GM12872 (cell line): ENCODE measurements at regions not wholly inside any gene's neighbourhood (a gene's known extent, or its start where the extent isn't known, plus 50 kb on each side); places are given as distances from the start of the nearest gene placed in this dataset.

Experiments used
- TF ChIP-seq, protein P1 (sequence below): IDR thresholded peaks from 3 replicates; pipeline ENCODE4 v1.5.1; 2011; ENCODE audit warnings: low read depth, mild to moderate bottlenecking, low read length, moderate library complexity; ENCODE audit not compliant: insufficient read depth

DNA sequence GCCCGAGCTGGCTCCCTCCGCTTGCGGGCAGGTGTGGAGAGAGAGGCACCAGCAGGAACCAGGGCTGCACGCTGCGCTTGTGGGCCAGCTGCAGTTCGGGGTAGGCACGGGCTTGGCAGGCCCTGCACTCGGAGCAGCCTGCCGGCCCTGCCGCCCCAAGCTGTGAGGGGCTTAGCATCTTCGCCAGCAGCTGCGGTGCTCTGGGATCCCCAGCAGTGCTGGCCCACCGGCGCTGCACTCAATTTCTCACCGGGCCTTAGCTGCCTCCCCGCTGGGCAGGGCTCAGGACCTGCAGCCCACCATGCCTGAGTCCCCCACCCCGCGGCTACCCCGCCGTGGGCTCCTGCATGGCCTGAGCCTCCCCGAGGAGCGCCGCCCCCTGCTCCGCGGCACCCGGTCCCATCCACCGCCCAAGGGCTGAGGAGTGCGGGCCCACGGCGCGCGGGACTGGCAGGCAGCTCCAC lies 434.4 kb upstream of the RGPD4 start:
- TF ChIP-seq, protein P1, sequence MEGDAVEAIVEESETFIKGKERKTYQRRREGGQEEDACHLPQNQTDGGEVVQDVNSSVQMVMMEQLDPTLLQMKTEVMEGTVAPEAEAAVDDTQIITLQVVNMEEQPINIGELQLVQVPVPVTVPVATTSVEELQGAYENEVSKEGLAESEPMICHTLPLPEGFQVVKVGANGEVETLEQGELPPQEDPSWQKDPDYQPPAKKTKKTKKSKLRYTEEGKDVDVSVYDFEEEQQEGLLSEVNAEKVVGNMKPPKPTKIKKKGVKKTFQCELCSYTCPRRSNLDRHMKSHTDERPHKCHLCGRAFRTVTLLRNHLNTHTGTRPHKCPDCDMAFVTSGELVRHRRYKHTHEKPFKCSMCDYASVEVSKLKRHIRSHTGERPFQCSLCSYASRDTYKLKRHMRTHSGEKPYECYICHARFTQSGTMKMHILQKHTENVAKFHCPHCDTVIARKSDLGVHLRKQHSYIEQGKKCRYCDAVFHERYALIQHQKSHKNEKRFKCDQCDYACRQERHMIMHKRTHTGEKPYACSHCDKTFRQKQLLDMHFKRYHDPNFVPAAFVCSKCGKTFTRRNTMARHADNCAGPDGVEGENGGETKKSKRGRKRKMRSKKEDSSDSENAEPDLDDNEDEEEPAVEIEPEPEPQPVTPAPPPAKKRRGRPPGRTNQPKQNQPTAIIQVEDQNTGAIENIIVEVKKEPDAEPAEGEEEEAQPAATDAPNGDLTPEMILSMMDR = no peak

DNA sequence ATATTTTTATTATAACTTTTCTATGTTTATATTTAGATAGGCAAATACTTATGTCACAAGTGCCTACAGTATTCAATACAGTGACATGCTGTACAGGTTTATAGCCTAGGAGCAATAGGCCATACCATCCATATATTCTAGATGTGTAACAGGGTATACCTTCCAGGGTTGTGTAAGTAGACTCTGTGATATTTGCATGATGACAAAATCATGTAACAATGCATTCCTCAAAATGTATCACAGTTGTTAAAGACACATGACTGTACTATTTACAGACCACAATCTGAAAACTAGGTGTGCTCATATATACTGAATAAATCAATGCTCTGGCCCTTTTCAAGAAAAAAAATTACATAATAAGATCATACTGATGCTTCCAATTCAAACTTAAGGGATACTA lies 433.2 kb upstream of the RGPD4 start:
- TF ChIP-seq, protein P1 = no peak

DNA sequence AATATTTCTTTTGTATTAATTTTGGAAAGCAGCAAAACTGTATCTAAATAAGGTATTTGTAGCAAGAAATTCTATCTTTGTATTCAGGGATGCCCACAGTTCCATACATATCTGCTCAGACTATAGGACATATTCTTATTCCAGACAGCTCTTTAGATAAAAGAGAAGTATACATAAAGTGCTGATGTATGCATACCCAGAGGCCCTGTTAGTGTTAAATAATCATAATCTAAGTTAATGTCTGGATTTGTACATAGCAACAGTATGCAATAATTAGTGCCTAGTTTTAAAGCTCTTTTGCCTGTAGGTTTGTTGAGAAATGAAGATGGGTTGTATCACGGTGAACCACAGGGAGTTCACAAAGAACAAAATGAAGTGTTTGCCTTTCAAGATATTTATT lies 428.0 kb upstream of the RGPD4 start:
- TF ChIP-seq, protein P1 = no peak

DNA sequence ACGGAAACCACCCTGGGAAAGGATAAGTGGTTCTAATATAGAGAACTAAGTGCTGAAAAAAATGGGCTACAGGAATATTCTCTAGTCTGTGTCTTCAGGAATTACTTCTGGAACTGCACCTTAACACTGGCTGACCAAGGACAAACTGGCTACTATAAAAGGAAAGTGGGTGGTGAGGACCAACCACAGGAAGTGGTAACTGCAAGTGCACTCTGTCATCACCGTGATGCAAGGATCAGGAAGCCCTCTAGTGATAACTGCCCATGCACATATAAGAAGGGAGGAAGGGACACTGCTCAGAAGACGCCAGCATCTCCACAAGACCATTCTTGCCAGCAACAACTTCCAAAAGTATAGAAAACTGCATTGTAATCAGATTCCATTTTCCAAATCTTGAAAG lies 424.4 kb upstream of the RGPD4 start:
- TF ChIP-seq, protein P1 = no peak

DNA sequence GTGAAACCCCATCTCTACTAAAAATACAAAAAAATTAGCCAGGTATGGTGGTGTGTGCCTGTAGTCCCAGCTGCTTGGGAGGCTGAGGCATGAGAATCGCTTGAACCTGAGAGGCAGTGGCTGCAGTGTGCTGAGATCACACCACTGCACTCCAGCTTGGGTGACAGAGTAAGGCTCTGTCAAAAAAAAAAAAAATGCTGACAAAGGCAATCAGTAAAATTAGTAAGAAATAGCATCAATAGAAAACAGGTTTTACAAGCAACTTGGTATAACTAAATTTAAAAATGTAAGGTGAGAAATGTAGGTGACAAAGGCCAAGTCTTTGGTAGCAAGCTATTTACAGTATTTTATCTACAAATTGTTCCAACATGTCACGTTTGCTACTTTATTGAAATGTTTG lies 421.4 kb upstream of the RGPD4 start:
- TF ChIP-seq, protein P1 = no peak

DNA sequence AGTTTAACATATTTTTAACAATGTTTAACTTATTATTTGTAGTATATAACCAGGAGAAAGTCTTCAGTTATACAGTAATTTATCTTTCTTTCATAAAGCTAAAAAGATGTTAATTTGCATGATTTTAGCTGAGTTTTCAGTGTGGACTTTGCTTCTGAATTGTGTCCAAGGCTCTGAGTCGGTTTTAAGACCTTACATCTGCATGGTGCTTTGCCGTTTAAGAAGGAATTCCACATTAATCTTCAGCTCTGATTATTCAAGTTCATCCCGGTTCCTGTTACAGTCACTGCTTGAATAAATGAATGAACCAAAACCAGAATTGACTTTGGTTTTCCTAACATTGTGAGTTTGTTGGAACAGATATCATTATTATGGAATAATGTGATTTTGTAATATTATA lies 419.7 kb upstream of the RGPD4 start:
- TF ChIP-seq, protein P1 = no peak

DNA sequence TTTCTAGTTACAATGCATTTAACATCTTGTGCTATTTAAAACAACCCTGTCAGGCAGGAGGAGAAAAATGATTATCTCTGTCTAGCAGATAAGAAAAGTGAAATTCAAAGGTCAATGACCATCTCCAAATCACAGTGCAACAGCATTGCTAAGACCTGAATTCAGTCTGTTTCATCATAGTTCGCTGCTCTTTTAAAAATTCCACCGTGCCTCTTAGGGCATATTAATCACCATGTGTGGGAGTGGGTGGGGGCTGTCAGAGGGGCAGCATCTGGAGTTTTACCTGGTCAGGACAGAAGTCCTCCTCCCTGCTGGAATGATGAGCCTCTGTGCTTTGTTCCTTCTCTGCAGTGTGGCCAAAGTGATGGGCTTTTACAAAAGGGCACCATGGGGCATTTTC lies 418.7 kb upstream of the RGPD4 start:
- TF ChIP-seq, protein P1 = no peak

DNA sequence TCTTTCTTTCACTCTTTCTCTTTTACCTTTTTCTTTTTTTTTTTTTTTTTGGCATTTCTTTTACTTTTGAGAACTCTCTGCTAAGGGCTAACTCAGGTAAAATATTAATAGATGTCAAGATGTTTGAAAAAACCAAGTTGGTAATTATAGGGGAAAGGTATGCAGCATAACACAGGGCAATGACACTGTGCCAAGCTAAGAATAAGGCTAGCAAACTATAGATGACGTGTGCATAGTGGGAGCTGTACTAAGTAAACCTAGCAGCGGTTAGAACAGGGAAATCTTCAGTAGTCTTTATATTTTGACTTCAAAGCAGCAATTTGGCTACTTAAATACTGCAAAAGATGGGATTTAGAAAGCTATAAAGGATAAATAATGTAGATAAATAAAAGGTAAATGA lies 415.4 kb upstream of the RGPD4 start:
- TF ChIP-seq, protein P1 = no peak
